Body of pancreas (tissue), 4 donors: ENCODE measurements at regions not wholly inside any gene's neighbourhood (a gene's known extent, or its start where the extent isn't known, plus 50 kb on each side); places are given as distances from the start of the nearest gene placed in this dataset.

ENCODE experiments used
- ATAC-seq: fragments of 150-250 bp; one replicate; pipeline ENCODE4 v1.9.1; 2016
- DNase-seq, 4 donors: peaks; one replicate each; pipeline ENCODE4 v3.0.0-alpha.2; 2019
- H3K27ac ChIP-seq, 4 donors: fragments of 200-600 bp; sonication (generic); 1 replicate in 3 of 4; 2 replicates in 1 of 4; pipeline versions ENCODE4 v1.5.1 to v1.6.1; 2016 to 2019; ENCODE audit warnings: mild to moderate bottlenecking in 1 of 4, mixed read lengths in 1 of 4, moderate library complexity in 1 of 4
- H3K27me3 ChIP-seq, 2 donors: fragments of 200-600 bp; sonication (generic); one replicate each; pipeline ENCODE4 v1.6.0; 2016; ENCODE audit warnings: mild to moderate bottlenecking in 1 of 2
- H3K36me3 ChIP-seq, 2 donors: fragments of 200-600 bp; sonication (generic); replicated peaks in 1 of 2; 2 replicates each; pipeline ENCODE4 v1.5.1; 2016; ENCODE audit warnings: low read depth in 2 of 2; ENCODE audit not compliant: insufficient read depth in 1 of 2
- H3K4me1 ChIP-seq: fragments of 200-600 bp; sonication (generic); one replicate; pipeline ENCODE4 v1.6.0; 2016
- H3K4me3 ChIP-seq, 2 donors: fragments of 200-600 bp; sonication (generic); 1 replicate in 1 of 2; 2 replicates in 1 of 2; pipeline ENCODE4 v1.5.1; 2016 to 2019
- H3K9me3 ChIP-seq, 3 donors: fragments of 200-600 bp; sonication (generic); 1 replicate in 2 of 3; 2 replicates in 1 of 3; pipeline ENCODE4 v1.5.1; 2016
- CTCF ChIP-seq, 7 experiments: fragments of 450-650 bp in 4 of 7; fragments of 200-600 bp in 3 of 7; sonication (generic) in 3 of 7; IDR thresholded peaks; one replicate each; pipeline ENCODE4 v1.5.1; 2016 to 2019; ENCODE audit warnings: antibody characterized with exemption in 7 of 7
- POLR2A ChIP-seq, 3 donors: fragments of 450-650 bp; IDR thresholded peaks; one replicate each; pipeline ENCODE4 v1.6.1; 2016; ENCODE audit warnings: antibody characterized with exemption in 3 of 3, mild to moderate bottlenecking in 2 of 3
- WGBS, 2 donors: methylation state at CpG; one replicate each; pipeline ENCODE4 v1.1.5; 2017; 5-methylcytosine and 5-hydroxymethylcytosine counted together
- intact Hi-C: fragments of 100-400 bp; cut with DNase I; formaldehyde crosslinking; loops from one replicate; pipeline ENCODE4 v1.15.1; 2023

GRCh38 chr21:22399681-22400514, 1401.7 kb downstream of the NCAM2 start:
- TF ChIP-seq CTCF (IDR thresholded peaks at IDR 0.05): no peak
- TF ChIP-seq POLR2A (IDR thresholded peaks at IDR 0.05): no peak
- no peak for ATAC-seq
- intact Hi-C loops: no loop called here

GRCh38 chr21:22409571-22409970, 1411.4 kb downstream of the NCAM2 start:
- 56 to 67% methylated on average over 2 of the region's 2 CpGs for WGBS, 2 donors
- DNase-seq: no peak
- Histone ChIP-seq H3K36me3 (no peaks in the 10 kb centered on the region), H3K4me3 (no peak overlapping the region), H3K27me3 (no peaks in the 10 kb centered on the region), H3K27ac (no peak overlapping the region), H3K9me3 (no peaks in the 10 kb centered on the region), H3K4me1 (no peaks in the 10 kb centered on the region)
- ATAC-seq: no peak
- TF ChIP-seq POLR2A (IDR thresholded peaks at IDR 0.05): no peak
- no peak for TF ChIP-seq CTCF (IDR thresholded peaks at IDR 0.05)
- intact Hi-C loops: no loop called here

More at GRCh38 chr21:22399681-22400514, 1401.7 kb downstream of the NCAM2 start:
- no peaks in the 10 kb centered on the region for H3K9me3 ChIP-seq
- no peak for DNase-seq
- no peaks in the 10 kb centered on the region for H3K27me3 ChIP-seq
- H3K27ac ChIP-seq: no peak overlapping the region
- no peaks in the 10 kb centered on the region for H3K4me1 ChIP-seq
- WGBS, 2 donors: 52 to 58% methylated on average over 1 of the region's 1 CpG
- no peak overlapping the region for H3K4me3 ChIP-seq
- H3K36me3 ChIP-seq: no peaks in the 10 kb centered on the region

- Histone ChIP-seq H3K4me1 (no peaks in the 10 kb centered on the region), H3K36me3 (no peaks in the 10 kb centered on the region), H3K4me3 (no peak overlapping the region), H3K27ac (no peak overlapping the region), H3K9me3 (no peaks in the 10 kb centered on the region), H3K27me3 (no peaks in the 10 kb centered on the region)
- ATAC-seq: no peak
- TF ChIP-seq CTCF (IDR thresholded peaks at IDR 0.05) (no peak), POLR2A (IDR thresholded peaks at IDR 0.05) (no peak)
- WGBS, 2 donors: 57 to 74% methylated on average over 1 of the region's 1 CpG
- DNase-seq: no peak
- intact Hi-C loops: no loop called here
Observed at GRCh38 chr21:22416555-22416954, 1418.3 kb downstream of the NCAM2 start.

GRCh38 chr21:22421416-22422180, 1423.4 kb downstream of the NCAM2 start:
- TF ChIP-seq CTCF (IDR thresholded peaks at IDR 0.05) (no peak), POLR2A (IDR thresholded peaks at IDR 0.05) (no peak)
- intact Hi-C loops: no loop called here
- Histone ChIP-seq H3K9me3 (no peaks in the 10 kb centered on the region), H3K36me3 (no peaks in the 10 kb centered on the region), H3K27ac (no peak overlapping the region), H3K4me1 (no peaks in the 10 kb centered on the region), H3K4me3 (no peak overlapping the region), H3K27me3 (no peaks in the 10 kb centered on the region)
- no peak for ATAC-seq
- no peak for DNase-seq
- 64 to 79% methylated on average over 6 of the region's 6 CpGs for WGBS, 2 donors
